IPS-18c (cell line): ENCODE measurements at regions not wholly inside any gene's neighbourhood (a gene's known extent, or its start where the extent isn't known, plus 50 kb on each side); places are given as distances from the start of the nearest gene placed in this dataset.
"Not testable (repeated sequence)": the region's sequence is repeated elsewhere in the genome, so short reads cannot be mapped to it uniquely, and the experiment has no call there.

Experiments
- H3K4me3 ChIP-seq: 2 replicates; pipeline ENCODE4 v1.7.0; 2013; ENCODE audit warnings: low read depth, mild to moderate bottlenecking, low read length, moderate library complexity; ENCODE audit not compliant: insufficient read depth
- H3K9me3 ChIP-seq: one replicate; pipeline ENCODE4 v1.6.1; 2013; ENCODE audit warnings: mild to moderate bottlenecking, low read length, moderate library complexity; ENCODE audit not compliant: control insufficient read depth, insufficient read depth

DNA sequence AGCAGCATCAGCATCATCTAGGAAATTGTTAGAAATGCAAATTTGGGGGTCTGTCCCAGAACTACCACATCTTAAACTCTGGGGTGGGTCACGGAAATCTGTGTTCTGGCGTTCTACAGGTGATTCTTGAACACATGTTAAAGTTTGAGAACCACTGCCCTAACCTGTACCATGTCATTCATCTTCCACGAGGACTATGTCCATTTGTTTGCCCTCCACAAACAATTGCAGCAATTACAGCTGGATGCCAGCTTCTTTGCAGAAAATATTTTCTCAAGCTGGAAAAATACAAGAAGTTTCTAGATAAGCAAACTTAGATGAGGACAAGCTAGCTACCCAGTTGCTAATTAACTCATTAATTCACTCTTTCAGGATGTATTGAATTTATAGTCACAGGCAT lies 54.1 kb downstream of the MAFB start:
- Histone ChIP-seq H3K4me3 (no peak overlapping the region), H3K9me3 (no peaks in the 10 kb centered on the region)

DNA sequence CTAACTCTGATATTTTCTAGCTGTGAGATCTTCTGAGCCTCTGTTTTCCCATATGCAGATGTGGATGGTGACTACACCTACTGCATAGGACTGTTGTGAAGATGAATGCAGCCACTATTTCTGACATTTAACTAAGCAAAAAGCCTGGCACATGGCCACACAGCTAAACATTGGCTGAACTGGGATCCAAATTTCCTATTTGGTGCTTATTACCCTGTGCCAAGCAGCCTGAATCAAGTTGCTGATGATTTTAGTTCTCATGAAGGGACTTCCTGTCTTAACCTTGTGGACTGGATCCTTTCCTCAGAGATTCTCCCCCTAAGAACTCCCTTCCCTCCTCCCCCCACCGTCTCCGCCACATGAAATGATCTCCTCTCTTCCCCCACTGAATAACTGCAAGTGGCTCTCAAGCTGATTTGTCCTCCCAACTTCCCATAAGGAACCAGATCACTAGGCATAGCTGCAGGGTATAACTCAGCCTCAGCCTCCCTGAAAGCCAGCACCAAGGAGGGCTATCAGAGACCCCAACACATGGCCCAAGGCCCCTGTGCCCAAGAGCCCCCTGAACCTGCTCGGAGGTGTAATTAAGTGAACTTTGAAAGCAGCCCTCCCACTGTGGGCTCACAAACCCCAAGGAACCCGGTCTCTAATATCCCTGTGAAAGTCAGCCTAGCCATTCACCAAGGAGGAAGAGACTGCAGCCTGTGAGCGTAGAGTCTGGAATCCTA lies 55.7 kb downstream of the MAFB start:
- Histone ChIP-seq H3K9me3 (no peaks in the 10 kb centered on the region), H3K4me3 (no peak overlapping the region)

DNA sequence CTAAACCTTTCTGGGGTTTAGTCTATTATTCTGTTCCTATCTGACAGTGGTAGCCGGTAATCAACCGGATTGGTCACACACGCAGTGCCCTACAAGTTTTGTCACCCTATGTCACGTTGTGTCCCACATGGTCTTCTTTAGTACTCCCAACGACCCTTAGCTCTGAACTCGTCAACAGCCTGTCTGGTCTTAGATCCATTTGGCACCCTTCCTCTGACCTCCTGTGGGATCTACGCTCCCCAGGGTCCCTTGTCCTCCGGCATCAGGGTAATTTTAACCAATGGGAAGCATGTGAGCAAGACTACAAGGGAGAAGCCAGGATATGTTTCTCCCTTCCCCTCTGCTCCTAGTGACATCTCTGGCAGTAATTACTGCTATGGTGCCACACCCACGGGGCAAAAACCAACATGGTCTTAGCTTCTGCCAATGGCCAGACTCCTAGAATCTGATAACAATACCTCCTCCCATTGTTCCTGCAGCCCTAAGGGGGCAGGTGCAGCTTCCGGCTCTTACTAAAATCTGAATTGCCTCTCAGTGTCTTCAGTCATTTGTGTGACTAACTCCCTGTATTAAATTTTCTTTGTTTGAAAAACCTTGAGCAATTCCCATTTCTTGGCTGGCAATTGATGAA lies 56.6 kb downstream of the MAFB start:
- H3K4me3 ChIP-seq = no peak overlapping the region

DNA sequence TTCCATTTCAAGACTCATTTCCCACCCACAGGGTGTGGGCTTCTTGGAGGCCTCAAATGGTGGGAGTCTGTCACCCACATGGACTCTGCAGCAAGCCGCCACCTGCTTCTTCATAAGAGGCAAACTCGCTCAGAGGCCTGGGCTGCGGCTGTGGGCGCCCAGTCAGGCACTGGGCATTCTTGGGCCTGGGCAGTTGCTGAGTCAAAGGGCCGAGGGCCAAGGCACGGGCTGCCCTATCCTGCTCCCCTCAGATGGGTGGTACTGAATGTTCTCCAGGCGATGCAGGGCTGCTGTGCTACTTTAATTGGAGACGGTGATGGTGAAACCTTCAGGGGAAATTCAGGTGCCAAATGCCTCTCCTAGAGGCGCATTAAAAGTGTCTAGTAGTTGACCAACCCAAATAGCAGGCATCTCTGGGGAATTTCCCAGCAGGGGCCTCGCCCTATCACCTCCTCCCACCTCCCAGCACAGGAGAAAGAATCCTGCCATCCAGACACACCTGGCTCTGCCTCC lies 57.9 kb downstream of the MAFB start:
- H3K4me3 ChIP-seq = no peak overlapping the region
- H3K9me3 ChIP-seq = no peaks in the 10 kb centered on the region

More for the DNA sequence above, 56.6 kb downstream of the MAFB start:
- H3K9me3 ChIP-seq = no peaks in the 10 kb centered on the region

DNA sequence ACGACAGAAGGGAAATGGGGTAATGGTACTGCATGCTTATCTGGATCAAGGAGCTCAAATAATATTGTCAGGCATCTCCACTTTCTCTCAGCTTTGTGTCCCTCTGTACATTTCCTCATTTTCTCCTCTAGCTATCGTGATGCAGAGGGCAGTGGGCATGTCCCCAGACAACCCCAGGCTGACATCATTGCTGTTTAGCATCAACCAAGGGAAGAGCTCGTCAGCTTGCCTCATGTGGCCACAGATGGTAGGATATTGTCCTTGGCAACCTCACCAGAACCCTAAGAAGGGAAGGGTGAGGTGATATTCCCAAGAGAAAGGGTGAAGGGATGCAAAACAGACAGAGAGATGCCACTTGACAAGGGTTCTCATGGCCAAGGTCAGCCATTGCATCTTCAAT lies 58.3 kb downstream of the MAFB start:
- Histone ChIP-seq H3K9me3 (no peaks in the 10 kb centered on the region), H3K4me3 (no peak overlapping the region)

DNA sequence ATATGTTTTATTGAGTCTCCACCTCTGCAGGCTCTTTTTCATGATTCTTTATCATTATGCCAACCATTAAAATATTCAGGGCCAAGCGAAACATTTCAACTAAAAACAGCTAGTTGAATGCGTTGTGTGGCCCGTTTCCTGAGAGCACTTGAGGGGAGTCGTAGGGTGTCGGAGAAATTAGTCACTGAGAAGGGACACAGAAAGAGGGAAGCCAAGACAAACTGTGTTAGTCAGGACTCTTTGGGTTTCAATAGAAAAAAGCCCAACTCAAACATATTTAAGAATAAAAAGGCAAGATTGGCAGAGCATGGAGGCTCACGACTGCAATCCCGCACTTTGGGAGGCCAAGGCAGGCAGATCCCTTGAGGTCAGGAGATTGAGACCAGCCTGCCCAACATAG lies 58.9 kb downstream of the MAFB start:
- Histone ChIP-seq H3K4me3 (no peak overlapping the region), H3K9me3 (no peaks in the 10 kb centered on the region)

DNA sequence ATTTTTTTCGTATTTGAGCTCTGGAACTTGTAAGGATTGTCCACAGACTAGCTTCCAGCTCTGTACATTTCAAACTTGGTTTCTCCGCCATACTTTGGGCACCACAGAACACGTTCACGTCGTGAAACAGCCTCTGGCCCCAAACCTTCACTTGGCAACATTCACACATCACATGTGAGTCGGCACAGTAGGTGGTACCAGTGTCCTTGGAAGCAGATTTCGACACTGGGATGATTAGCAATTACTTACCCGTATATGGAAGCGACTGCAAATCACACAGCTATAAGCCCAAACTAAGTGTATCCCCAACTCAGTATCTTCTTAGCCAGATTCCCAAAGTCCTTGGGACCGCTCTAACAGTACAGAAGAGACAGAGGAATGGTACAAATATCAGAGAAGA lies 60.2 kb downstream of the MAFB start:
- H3K9me3 ChIP-seq = no peaks in the 10 kb centered on the region
- no peak overlapping the region for H3K4me3 ChIP-seq

DNA sequence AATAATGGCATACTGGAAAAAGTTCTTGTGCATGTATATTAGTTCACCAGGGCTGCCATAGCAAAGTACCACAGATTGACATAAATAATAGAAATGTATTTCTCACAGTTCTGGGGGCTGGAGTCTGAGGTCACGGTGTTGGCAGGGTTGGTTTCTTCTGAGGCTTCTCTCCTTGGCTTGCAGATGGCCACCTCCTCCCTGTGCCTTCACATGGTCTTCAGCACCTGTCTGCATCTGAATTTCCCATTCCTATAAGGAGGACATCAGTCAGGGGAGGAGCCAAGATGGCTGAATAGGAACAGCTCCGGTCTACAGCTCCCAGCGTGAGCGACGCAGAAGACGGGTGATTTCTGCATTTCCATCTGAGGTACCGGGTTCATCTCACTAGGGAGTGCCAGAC lies 70.0 kb downstream of the MAFB start:
- not testable (repeated sequence) for H3K9me3 ChIP-seq, H3K4me3 ChIP-seq

DNA sequence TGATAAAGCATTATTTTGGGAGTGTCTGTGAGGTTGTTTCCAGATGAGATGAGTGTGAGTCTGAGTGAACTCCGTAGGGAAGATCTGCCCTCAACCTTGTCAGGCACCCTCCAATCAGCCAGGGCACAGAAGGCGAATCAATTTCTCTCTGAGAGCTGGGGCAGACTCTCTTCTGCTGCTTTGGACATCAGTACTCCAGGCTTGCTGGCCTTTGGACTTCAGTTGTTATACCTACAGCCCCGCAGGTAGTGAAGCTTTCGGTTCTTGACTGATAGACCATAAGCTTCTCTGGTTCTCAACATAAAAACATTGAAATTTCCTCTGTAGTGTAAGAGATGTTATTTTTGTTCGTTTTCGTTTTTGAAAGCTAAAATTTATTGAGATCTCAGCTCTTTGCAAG lies 71.4 kb downstream of the MAFB start:
- Histone ChIP-seq H3K9me3 (peaks cover 4% of the 10 kb centered on the region), H3K4me3 (no peak overlapping the region)

DNA sequence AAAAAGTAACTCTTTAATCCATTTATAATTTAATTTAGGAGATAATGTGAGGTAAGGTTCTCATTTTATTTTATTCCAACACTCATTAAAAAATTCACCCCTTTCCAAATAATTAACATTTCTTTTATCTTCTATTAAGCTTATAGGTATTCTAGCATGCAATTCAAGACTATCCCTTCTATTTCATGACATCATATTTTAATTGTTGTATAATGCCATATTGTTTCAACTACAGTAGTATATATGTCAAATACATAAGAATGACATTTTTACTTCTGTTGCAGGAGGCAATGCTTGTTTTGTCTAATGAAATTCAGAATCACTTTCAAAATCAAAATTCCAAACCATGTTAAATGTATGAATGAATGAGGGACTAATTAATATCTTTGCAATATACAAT lies 76.2 kb downstream of the MAFB start:
- H3K4me3 ChIP-seq = no peak overlapping the region
- H3K9me3 ChIP-seq = peaks cover 4% of the 10 kb centered on the region

DNA sequence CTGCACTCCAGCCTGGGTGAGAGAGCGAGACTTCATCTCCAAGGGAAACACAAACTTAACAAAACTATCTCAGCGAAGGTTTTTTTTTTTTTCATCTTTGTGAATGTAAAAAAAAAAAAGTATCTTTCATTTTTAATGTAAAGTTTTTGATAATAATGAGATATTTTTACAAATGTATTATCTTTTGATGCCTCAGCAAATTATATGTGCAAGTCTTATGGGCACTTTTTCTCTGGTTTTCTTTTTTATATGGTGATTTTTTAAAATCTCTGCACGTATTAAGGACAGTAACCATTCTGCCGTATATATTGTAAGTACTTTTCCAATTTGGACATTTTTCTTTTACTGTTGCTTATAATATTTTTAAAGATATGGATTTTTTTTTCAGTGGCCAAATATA lies 76.8 kb downstream of the MAFB start:
- no peaks in the 10 kb centered on the region for H3K9me3 ChIP-seq
- H3K4me3 ChIP-seq = no peak overlapping the region

DNA sequence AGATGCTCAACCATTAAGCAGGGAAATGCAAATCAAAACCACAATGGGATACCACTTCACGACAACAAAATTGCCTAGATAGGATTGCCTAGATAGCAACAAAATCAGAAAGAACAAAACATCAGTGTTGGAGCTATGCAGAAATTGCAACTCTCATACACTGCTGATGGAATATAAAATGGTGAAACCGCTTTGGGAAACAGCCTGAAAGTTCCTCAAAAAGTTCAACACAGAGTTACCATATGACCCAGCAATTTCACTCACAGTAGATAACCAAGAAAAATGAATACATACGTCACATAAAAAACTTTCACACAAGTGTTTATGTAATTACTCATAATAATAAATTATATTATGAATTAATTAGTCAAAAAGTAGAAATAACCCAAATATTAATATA lies 78.3 kb downstream of the MAFB start:
- no peaks in the 10 kb centered on the region for H3K9me3 ChIP-seq
- no peak overlapping the region for H3K4me3 ChIP-seq

DNA sequence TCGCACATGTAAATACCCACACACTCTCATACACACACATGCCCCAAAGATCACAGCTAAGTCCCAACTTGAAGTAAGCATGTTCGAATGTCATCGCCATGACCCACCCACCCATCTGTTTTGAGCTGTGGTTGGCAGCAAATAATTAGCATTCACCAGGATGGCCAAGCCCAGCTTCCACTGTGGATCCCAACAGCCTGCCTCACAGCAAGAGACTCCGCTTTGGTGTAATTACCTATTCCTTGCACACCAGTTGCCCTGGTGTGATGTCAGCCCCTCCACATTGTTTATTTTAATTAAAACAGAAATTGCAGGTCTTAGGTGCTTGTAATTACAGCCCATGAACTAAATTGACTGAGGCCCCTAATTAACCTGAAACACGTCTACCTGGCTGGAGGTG lies 81.1 kb downstream of the MAFB start:
- H3K4me3 ChIP-seq = no peak overlapping the region
- no peaks in the 10 kb centered on the region for H3K9me3 ChIP-seq

DNA sequence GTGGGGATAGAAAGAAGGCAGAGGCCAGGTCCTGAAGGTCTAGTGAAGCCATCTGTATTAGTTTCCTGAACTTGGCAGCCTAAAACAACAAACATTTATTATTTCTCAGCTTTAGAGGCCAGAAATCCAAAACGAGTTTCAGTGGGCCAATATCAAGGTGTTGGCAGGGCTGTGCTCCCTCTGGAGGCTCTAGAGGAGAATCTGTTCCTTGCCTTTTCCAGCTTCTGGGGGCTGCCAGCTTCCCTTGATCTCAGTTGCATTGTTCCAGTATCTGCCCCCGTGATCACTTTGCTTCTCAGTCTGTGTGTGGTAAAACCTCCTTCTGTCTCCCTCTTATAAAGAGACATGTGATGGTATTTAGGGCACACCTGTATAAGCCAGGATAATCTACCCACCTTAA lies 82.4 kb downstream of the MAFB start:
- H3K4me3 ChIP-seq = no peak overlapping the region
- no peaks in the 10 kb centered on the region for H3K9me3 ChIP-seq

DNA sequence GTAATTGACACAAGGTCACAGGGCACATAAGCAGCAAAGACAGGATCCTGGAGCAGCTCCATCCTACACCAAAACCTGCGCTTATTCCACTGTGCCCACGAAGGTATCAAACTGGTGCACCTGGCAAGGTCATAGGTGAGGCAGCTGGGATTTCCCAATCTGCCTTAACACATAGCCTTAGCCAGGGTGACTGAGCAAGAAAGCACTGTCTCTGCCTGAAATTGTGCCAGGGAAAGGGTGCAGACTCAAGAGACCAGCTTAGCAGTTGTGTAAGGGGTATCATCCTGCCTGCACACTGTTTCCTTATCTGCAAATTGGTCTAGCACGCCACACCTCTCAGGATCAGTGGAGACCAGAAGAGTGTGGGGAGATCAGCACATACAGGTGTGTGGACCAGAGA lies 82.8 kb downstream of the MAFB start:
- Histone ChIP-seq H3K4me3 (no peak overlapping the region), H3K9me3 (no peaks in the 10 kb centered on the region)

DNA sequence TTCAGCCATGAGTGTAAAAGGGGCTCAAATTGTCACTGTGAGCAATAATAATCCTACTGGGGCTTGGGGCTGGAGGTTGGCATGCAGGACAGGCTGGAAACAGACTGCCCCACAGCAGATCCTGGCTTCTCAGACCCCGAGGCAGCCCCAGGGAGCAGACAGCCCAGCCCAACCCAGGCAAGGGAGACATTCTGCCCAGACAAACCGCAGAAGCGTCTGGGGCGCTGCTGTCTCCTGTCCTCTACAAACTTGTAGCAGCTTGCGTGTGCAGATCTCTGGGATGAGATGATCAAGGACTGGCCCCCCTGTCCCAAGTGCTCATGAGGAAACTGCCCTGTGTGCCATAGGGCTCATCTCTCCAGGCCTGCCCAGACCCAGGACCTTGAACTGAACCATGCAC lies 84.6 kb downstream of the MAFB start:
- Histone ChIP-seq H3K9me3 (no peaks in the 10 kb centered on the region), H3K4me3 (no peak overlapping the region)

DNA sequence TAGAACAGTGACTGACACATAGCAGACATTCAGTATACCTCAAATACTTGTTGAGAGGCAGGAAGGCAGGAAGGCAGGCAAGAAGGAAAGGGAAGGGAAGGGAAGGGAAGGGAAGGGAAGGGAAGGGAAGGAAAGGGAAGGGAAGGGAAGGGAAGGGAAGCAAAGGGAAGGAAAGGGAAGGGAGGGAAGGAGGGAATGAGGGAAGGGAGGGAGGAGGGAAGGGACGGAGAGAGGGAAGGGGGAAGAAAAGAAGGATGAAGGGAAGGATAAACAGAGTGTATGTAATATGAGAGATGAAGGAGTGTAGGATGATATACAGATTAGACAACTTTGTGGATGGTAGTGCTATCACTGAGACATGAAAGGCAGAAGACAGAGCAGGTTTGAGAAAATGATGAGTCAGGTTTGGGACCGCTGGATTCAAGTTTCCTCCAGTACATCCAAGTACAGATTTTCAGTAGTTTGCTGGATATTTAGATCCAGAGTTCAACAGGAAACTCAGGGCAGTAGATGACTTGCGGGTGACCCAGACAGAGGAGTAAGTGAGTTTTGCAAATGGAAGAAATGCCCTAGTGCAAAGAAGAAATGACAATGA lies 85.9 kb downstream of the MAFB start:
- no peak overlapping the region for H3K4me3 ChIP-seq
- no peaks in the 10 kb centered on the region for H3K9me3 ChIP-seq

DNA sequence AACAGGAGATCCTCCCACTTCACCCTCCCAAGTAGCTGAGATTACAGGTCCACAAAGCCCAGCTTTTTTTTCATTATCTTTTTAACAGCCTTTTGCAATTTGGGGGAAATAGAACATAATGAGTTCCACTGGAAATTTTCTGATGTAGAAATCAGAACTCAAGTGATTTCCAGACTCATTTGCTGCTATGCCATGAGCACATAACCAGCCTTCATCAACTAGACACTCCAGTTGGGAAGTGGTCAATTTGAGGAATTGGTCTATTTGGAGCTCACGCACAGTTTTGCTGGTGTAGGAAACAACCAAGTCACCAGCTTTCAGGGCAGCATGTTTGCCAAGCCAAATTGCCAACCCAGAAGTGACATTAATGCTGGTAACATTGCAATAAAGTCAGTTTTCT lies 86.7 kb downstream of the MAFB start:
- no peaks in the 10 kb centered on the region for H3K9me3 ChIP-seq
- H3K4me3 ChIP-seq = no peak overlapping the region
